PC-9 (cell line): ENCODE measurements at regions not wholly inside any gene's neighbourhood (a gene's known extent, or its start where the extent isn't known, plus 50 kb on each side); places are given as distances from the start of the nearest gene placed in this dataset.

Experiments
- BruUV-seq: library from RNA; stranded (reverse); fragments of 400-500 nt; replicated peaks from 2 replicates; lab custom pipeline; 2021; lab: Mats Ljungman, UMichigan
- CTCF ChIA-PET: fragments of 300-600 bp; sonication (Branson Sonifier 250); formaldehyde crosslinking; loops from one replicate; lab custom pipeline; 2022; ENCODE audit warnings: antibody characterized with exemption; lab: Charles Lee
- POLR2A ChIA-PET: fragments of 300-600 bp; sonication (Branson Sonifier 250); formaldehyde crosslinking; loops from one replicate; lab custom pipeline; 2022; ENCODE audit warnings: antibody characterized with exemption; ENCODE audit not compliant: unreplicated experiment; lab: Charles Lee
- DNase-seq, 2 experiments: peaks; one replicate each; pipeline versions ENCODE4 v3.0.0 to v3.0.0-alpha.2; 2015 to 2022; ENCODE audit warnings: mixed read lengths in 1 of 2
- H2AFZ ChIP-seq: fragments of 200-600 bp; sonication (generic); 2 replicates; pipeline ENCODE4 v1.8.1; 2017; ENCODE audit warnings: antibody characterized with exemption
- H3F3A ChIP-seq: fragments of 200-600 bp; sonication (generic); 2 replicates; pipeline ENCODE4 v1.8.1; 2017; ENCODE audit warnings: antibody characterized with exemption, mild to moderate bottlenecking, low read depth; ENCODE audit not compliant: insufficient read depth
- H3K27ac ChIP-seq: fragments of 200-600 bp; sonication (generic); 2 replicates; pipeline ENCODE4 v1.6.1; 2016; ENCODE audit warnings: mixed run types
- H3K27me3 ChIP-seq: fragments of 200-600 bp; sonication (generic); 2 replicates; pipeline ENCODE4 v1.6.1; 2016; ENCODE audit warnings: low read depth, mixed run types; ENCODE audit not compliant: insufficient read depth
- H3K36me3 ChIP-seq: fragments of 200-600 bp; sonication (generic); 2 replicates; pipeline ENCODE4 v1.6.1; 2016; ENCODE audit warnings: low read depth, mixed run types
- H3K4me1 ChIP-seq: fragments of 200-600 bp; sonication (generic); replicated peaks from 2 replicates; pipeline ENCODE4 v1.6.1; 2016; ENCODE audit warnings: mixed run types; ENCODE audit not compliant: insufficient read depth
- H3K4me2 ChIP-seq: fragments of 200-600 bp; sonication (generic); 2 replicates; pipeline ENCODE4 v1.6.1; 2017; ENCODE audit warnings: mixed run types
- H3K4me3 ChIP-seq: fragments of 200-600 bp; sonication (generic); 2 replicates; pipeline ENCODE4 v1.6.1; 2016; ENCODE audit warnings: mixed run types
- H3K79me2 ChIP-seq: fragments of 200-600 bp; sonication (generic); 2 replicates; pipeline ENCODE4 v1.6.1; 2017; ENCODE audit warnings: low read depth, mixed run types
- H3K9me2 ChIP-seq: fragments of 200-600 bp; sonication (generic); 2 replicates; pipeline ENCODE4 v1.8.1; 2017; ENCODE audit warnings: mild to moderate bottlenecking; ENCODE audit not compliant: insufficient read depth
- H3K9me3 ChIP-seq: fragments of 200-600 bp; sonication (generic); 2 replicates; pipeline ENCODE4 v1.8.1; 2016; ENCODE audit warnings: low read depth; ENCODE audit not compliant: insufficient read depth
- H4K20me1 ChIP-seq: fragments of 200-600 bp; sonication (generic); 2 replicates; pipeline ENCODE4 v1.8.1; 2017; ENCODE audit not compliant: insufficient read depth
- EZH2 ChIP-seq: fragments of 200-600 bp; sonication (generic); IDR thresholded peaks from 2 replicates; pipeline ENCODE4 v1.8.0; 2017; ENCODE audit warnings: antibody characterized with exemption, low read depth
- intact Hi-C: fragments of 100-400 bp; cut with micrococcal nuclease; formaldehyde crosslinking; loops from one replicate; pipeline ENCODE4 v1.10.0; 2022; ENCODE audit not compliant: unreplicated experiment
- TF ChIP-seq, protein P1 (sequence below): fragments of 200-600 bp; sonication (generic); conservative IDR thresholded peaks from 2 replicates; pipeline ENCODE4 v1.6.1; 2017; ENCODE audit warnings: mixed run types, antibody characterized with exemption, mild to moderate bottlenecking, moderate library complexity

DNA sequence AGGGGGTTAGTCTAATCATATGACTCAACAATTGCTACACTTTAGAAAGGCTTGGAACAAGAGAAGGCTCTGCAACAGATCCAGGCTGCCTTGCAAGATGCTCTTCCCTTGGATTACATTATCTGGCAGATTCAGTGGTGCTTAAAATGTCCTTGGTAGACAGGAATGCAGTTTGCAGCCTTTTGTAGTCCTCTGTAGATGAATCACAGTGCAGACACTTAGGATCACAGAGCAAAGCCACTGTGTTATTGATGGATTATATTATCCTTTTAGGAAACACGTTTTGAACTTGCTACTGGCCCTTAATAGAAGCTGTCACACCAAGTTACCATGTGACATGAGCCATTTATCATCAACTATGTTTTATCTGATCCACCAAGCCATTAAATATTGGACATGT, 152.2 kb downstream of the CBLN2 start:
- Histone ChIP-seq H2AFZ (no peak overlapping the region), H3K4me3 (no peak overlapping the region), H3K27ac (no peak overlapping the region), H3K27me3 (no peaks in the 10 kb centered on the region), H3K4me2 (no peak overlapping the region), H4K20me1 (no peaks in the 10 kb centered on the region), H3K4me1 (no peaks in the 10 kb centered on the region), H3K36me3 (no peaks in the 10 kb centered on the region), H3K9me3 (no peaks in the 10 kb centered on the region), H3F3A (no peaks in the 10 kb centered on the region), H3K9me2 (no peaks in the 10 kb centered on the region; the same call in 1 of the 2 replicates), H3K79me2 (no peaks in the 10 kb centered on the region)
- ChIA-PET POLR2A (no interaction called here), CTCF (no interaction called here)
- no peak for DNase-seq
- BruUV-seq = no TSS peak
- TF ChIP-seq EZH2 = no peak
- TF ChIP-seq, protein P1, sequence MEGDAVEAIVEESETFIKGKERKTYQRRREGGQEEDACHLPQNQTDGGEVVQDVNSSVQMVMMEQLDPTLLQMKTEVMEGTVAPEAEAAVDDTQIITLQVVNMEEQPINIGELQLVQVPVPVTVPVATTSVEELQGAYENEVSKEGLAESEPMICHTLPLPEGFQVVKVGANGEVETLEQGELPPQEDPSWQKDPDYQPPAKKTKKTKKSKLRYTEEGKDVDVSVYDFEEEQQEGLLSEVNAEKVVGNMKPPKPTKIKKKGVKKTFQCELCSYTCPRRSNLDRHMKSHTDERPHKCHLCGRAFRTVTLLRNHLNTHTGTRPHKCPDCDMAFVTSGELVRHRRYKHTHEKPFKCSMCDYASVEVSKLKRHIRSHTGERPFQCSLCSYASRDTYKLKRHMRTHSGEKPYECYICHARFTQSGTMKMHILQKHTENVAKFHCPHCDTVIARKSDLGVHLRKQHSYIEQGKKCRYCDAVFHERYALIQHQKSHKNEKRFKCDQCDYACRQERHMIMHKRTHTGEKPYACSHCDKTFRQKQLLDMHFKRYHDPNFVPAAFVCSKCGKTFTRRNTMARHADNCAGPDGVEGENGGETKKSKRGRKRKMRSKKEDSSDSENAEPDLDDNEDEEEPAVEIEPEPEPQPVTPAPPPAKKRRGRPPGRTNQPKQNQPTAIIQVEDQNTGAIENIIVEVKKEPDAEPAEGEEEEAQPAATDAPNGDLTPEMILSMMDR = no peak
- intact Hi-C loops = no loop called here

DNA sequence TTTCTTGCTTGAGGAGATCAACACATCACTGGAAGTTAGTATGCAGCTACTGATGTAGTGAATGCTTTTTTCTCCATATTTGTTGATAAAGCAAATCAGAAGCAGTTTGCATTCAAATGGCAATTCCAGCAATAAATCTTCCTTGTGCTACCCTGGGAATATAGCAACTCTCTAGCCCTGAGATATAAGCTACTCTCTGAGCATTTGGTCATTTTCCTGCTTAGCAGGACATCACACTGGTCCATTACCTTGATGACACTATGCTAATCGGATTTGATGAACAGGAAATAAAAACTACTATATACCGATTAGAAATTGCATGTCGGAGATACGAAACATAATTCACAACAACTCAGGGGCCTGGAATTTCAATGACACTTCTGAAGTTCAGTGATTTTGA, 152.7 kb downstream of the CBLN2 start:
- ChIA-PET POLR2A (no interaction called here), CTCF (no interaction called here)
- no peaks in the 10 kb centered on the region for H3K9me3 ChIP-seq

DNA sequence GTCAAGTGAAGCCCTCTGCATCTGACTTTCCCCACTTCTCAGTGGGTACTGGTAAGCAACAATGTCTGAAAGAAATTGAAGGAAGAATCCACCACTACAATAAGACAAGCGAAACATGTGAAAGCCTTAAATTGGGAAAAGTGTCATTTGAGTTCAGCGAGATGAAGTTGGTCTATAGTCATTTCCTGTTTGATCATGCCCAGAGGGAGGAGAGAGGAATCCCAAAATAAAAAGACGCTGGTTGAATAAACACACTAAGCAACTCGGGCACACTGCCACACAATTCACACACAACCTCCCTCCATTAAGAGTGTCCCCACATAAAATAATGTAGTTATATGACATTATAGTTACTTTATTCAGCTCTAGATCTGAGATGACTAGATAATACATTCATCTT, 166.1 kb downstream of the CBLN2 start:
- POLR2A ChIA-PET = no interaction called here
- H3K79me2 ChIP-seq = no peaks in the 10 kb centered on the region
- intact Hi-C loops = no loop called here
- H3K27me3 ChIP-seq = no peaks in the 10 kb centered on the region
- BruUV-seq = no TSS peak
- H3K27ac ChIP-seq = no peak overlapping the region
- no peak overlapping the region for H3K4me2 ChIP-seq
- H3K4me1 ChIP-seq = no peaks in the 10 kb centered on the region
- H2AFZ ChIP-seq = no peak overlapping the region
- DNase-seq = no peak
- CTCF ChIA-PET = no interaction called here
- no peaks in the 10 kb centered on the region for H3F3A ChIP-seq
- H3K36me3 ChIP-seq = no peaks in the 10 kb centered on the region
- H3K9me2 ChIP-seq = no peaks in the 10 kb centered on the region
- no peak for TF ChIP-seq EZH2
- TF ChIP-seq, protein P1 = no peak
- H4K20me1 ChIP-seq = 0 out of 2 replicates have a peak, but pooled peaks cover 4% of the 10 kb centered on the region
- H3K9me3 ChIP-seq = no peaks in the 10 kb centered on the region
- H3K4me3 ChIP-seq = no peak overlapping the region

More for the DNA sequence above, 152.7 kb downstream of the CBLN2 start:
- Histone ChIP-seq H3K4me2 (no peak overlapping the region), H3K79me2 (no peaks in the 10 kb centered on the region), H4K20me1 (no peaks in the 10 kb centered on the region), H3K36me3 (no peaks in the 10 kb centered on the region), H3K27me3 (no peaks in the 10 kb centered on the region), H3K4me1 (no peaks in the 10 kb centered on the region), H3K4me3 (no peak overlapping the region), H3F3A (no peaks in the 10 kb centered on the region), H2AFZ (no peak overlapping the region), H3K9me2 (no peaks in the 10 kb centered on the region; the same call in 1 of the 2 replicates), H3K27ac (no peak overlapping the region)
- intact Hi-C loops = no loop called here
- no TSS peak for BruUV-seq
- DNase-seq = no peak
- TF ChIP-seq EZH2 = no peak
- TF ChIP-seq, protein P1 = no peak
